SK-N-SH (cell line): ENCODE measurements at regions not wholly inside any gene's neighbourhood (a gene's known extent, or its start where the extent isn't known, plus 50 kb on each side); places are given as distances from the start of the nearest gene placed in this dataset.

ENCODE experiments used
- CTCF ChIA-PET: fragments of 300-600, 350-600 bp; formaldehyde crosslinking; extraction: SDS; loops from one replicate; lab custom pipeline; 2021; lab: Yijun Ruan, JAX
- POLR2A ChIA-PET: fragments of 350-600 bp; sonication (Branson Sonifier 250); formaldehyde crosslinking; extraction: SDS; loops from one replicate; lab custom pipeline; 2020; ENCODE audit warnings: antibody characterized with exemption, inconsistent platforms; lab: Yijun Ruan, JAX
- DNase-seq: peaks from one replicate; pipeline ENCODE4 v3.0.0; 2012
- H2AFZ ChIP-seq: fragments of 200-600 bp; sonication (generic); 2 replicates; pipeline ENCODE4 v1.8.1; 2016; ENCODE audit warnings: antibody characterized with exemption, mild to moderate bottlenecking, low read depth
- H3F3A ChIP-seq: fragments of 200-600 bp; sonication (generic); replicated peaks from 2 replicates; pipeline ENCODE3; 2016; ENCODE audit warnings: antibody characterized with exemption, mild to moderate bottlenecking; ENCODE audit not compliant: insufficient read depth
- H3K27ac ChIP-seq, 2 experiments: fragments of 200-500 bp in 1 of 2; fragments of 200-600 bp in 1 of 2; sonication (Bioruptor generic) in 1 of 2; sonication (generic), shearing (Covaris generic) in 1 of 2; 2 replicates each; pipeline versions ENCODE4 v1.5.1 to v1.6.1; 2014 to 2016; ENCODE audit warnings: low read depth in 2 of 2, inconsistent platforms in 1 of 2, low read length in 1 of 2, mild to moderate bottlenecking in 1 of 2, mixed read lengths in 1 of 2
- H3K27me3 ChIP-seq: fragments of 200-600 bp; sonication (generic), shearing (Covaris generic); 2 replicates; pipeline ENCODE4 v1.6.1; 2016; ENCODE audit warnings: mixed run types; ENCODE audit not compliant: insufficient read depth
- H3K36me3 ChIP-seq, 2 experiments: fragments of 200-500 bp in 1 of 2; fragments of 200-600 bp in 1 of 2; sonication (Bioruptor generic) in 1 of 2; sonication (generic) in 1 of 2; replicated peaks in 1 of 2; 2 replicates each; pipeline versions ENCODE3 to v1.5.1; 2014 to 2016; ENCODE audit warnings: low read length in 1 of 2, mild to moderate bottlenecking in 1 of 2; ENCODE audit not compliant: insufficient read depth in 2 of 2, control insufficient read depth in 1 of 2
- H3K4me1 ChIP-seq, 2 experiments: fragments of 200-500 bp in 1 of 2; fragments of 200-600 bp in 1 of 2; sonication (Bioruptor generic) in 1 of 2; sonication (generic), shearing (Covaris generic) in 1 of 2; 2 replicates each; pipeline versions ENCODE4 v1.5.1 to v1.6.1; 2014 to 2016; ENCODE audit warnings: low read depth in 1 of 2, low read length in 1 of 2, mixed run types in 1 of 2; ENCODE audit not compliant: insufficient read depth in 2 of 2, control insufficient read depth in 1 of 2
- H3K4me2 ChIP-seq: fragments of 200-600 bp; sonication (generic), shearing (Covaris generic); 2 replicates; pipeline ENCODE4 v1.6.1; 2017; ENCODE audit warnings: mixed run types
- H3K4me3 ChIP-seq, 2 experiments: fragments of 200-500 bp in 1 of 2; fragments of 200-600 bp in 1 of 2; sonication (Bioruptor generic) in 1 of 2; sonication (generic), shearing (Covaris generic) in 1 of 2; 2 replicates each; pipeline versions ENCODE4 v1.5.1 to v1.8.1; 2014 to 2016; ENCODE audit warnings: low read depth in 2 of 2, inconsistent platforms in 1 of 2, low read length in 1 of 2, mild to moderate bottlenecking in 1 of 2, mixed read lengths in 1 of 2, moderate library complexity in 1 of 2
- H3K79me2 ChIP-seq: fragments of 200-600 bp; sonication (generic); 2 replicates; pipeline ENCODE4 v1.8.1; 2017; ENCODE audit warnings: mild to moderate bottlenecking; ENCODE audit not compliant: insufficient read depth
- H3K9ac ChIP-seq: fragments of 200-600 bp; sonication (generic); 2 replicates; pipeline ENCODE4 v1.6.1; 2017; ENCODE audit warnings: mixed run types
- H3K9me2 ChIP-seq: fragments of 200-600 bp; sonication (generic); 2 replicates; pipeline ENCODE4 v1.6.1; 2017; ENCODE audit warnings: mixed run types
- H3K9me3 ChIP-seq: fragments of 200-600 bp; sonication (generic); 2 replicates; pipeline ENCODE4 v1.6.1; 2017; ENCODE audit warnings: mixed run types, mild to moderate bottlenecking, moderate library complexity
- H4K20me1 ChIP-seq: fragments of 200-600 bp; sonication (generic); 2 replicates; pipeline ENCODE4 v1.6.1; 2017; ENCODE audit warnings: mild to moderate bottlenecking, mixed run types; ENCODE audit not compliant: insufficient read depth
- CHD2 ChIP-seq: fragments of 150-350 bp; IDR thresholded peaks from 2 replicates; pipeline ENCODE4 v1.6.1; 2018; ENCODE audit warnings: low read length; ENCODE audit not compliant: partially characterized antibody
- ELF1 ChIP-seq: IDR thresholded peaks from 2 replicates; pipeline ENCODE4 v1.4.0; 2012
- EP300 ChIP-seq, 2 experiments: IDR thresholded peaks; 2 replicates each; pipeline versions ENCODE4 v1.4.0 to v1.6.1; 2012; ENCODE audit warnings: borderline replicate concordance in 1 of 2, low read depth in 1 of 2, low read length in 1 of 2
- EZH2phosphoT487 ChIP-seq: fragments of 200-600 bp; sonication (generic); IDR thresholded peaks from 2 replicates; pipeline ENCODE4 v1.6.1; 2017; ENCODE audit warnings: low read depth, mixed run types, mild to moderate bottlenecking, antibody characterized with exemption, moderate library complexity, borderline replicate concordance
- FOSL2 ChIP-seq: IDR thresholded peaks from 2 replicates; pipeline ENCODE4 v1.4.0; 2012; ENCODE audit warnings: low read depth, mild to moderate bottlenecking, moderate library complexity, borderline replicate concordance
- FOXM1 ChIP-seq: IDR thresholded peaks from 2 replicates; pipeline ENCODE4 v1.4.0; 2012; ENCODE audit warnings: low read depth, mild to moderate bottlenecking
- GATA2 ChIP-seq: sonication (generic); formaldehyde crosslinking; IDR thresholded peaks from 2 replicates; pipeline ENCODE4 v1.5.0; 2020; ENCODE audit warnings: mild to moderate bottlenecking, missing genetic modification reagents
- MXI1 ChIP-seq: IDR thresholded peaks from 2 replicates; pipeline ENCODE4 v1.6.1; 2012; ENCODE audit warnings: mild to moderate bottlenecking, low read depth, low read length, improper control_type of control experiment
- NRF1 ChIP-seq: IDR thresholded peaks from 2 replicates; pipeline ENCODE4 v1.6.1; 2012; ENCODE audit warnings: low read depth, mild to moderate bottlenecking, low read length
- RCOR1 ChIP-seq: fragments of 150-350 bp; IDR thresholded peaks from 2 replicates; pipeline ENCODE4 v1.6.1; 2017; ENCODE audit warnings: antibody characterized with exemption, low read length
- RXRA ChIP-seq: IDR thresholded peaks from 2 replicates; pipeline ENCODE4 v1.4.0; 2012; ENCODE audit warnings: low read depth, mild to moderate bottlenecking, borderline replicate concordance
- SIN3A ChIP-seq: IDR thresholded peaks from 2 replicates; pipeline ENCODE4 v1.6.1; 2012; ENCODE audit warnings: low read depth, mild to moderate bottlenecking, low read length, moderate library complexity, borderline replicate concordance
- TEAD4 ChIP-seq: IDR thresholded peaks from 2 replicates; pipeline ENCODE4 v1.4.0; 2012; ENCODE audit warnings: mild to moderate bottlenecking, borderline replicate concordance; ENCODE audit not compliant: insufficient read depth
- WGBS: methylation state at CpG from one replicate; pipeline ENCODE4 v1.1.6; 2017; ENCODE audit warnings: low lambda C conversion rate; 5-methylcytosine and 5-hydroxymethylcytosine counted together
- TF ChIP-seq, protein P1 (sequence below): IDR thresholded peaks from 2 replicates; pipeline ENCODE4 v1.4.0; 2012; ENCODE audit warnings: low read depth, borderline replicate concordance
- TF ChIP-seq, protein P2 (sequence below): IDR thresholded peaks from 2 replicates; pipeline ENCODE4 v1.4.0; 2012; ENCODE audit warnings: low read depth
- TF ChIP-seq, protein P3 (sequence below): fragments of 150-350 bp; IDR thresholded peaks from 2 replicates; pipeline ENCODE4 v1.6.1; 2017; ENCODE audit warnings: antibody characterized with exemption, low read length, low read depth, borderline replicate concordance
- TF ChIP-seq, protein P4 (sequence below): IDR thresholded peaks from 2 replicates; pipeline ENCODE4 v1.6.1; 2012; ENCODE audit warnings: mild to moderate bottlenecking, low read depth, low read length, moderate library complexity
- TF ChIP-seq, protein P5 (sequence below): IDR thresholded peaks from 2 replicates; pipeline ENCODE4 v1.4.0; 2012; ENCODE audit warnings: low read depth, borderline replicate concordance
- TF ChIP-seq, protein P6 (sequence below): IDR thresholded peaks from 2 replicates; pipeline ENCODE4; 2012

DNA sequence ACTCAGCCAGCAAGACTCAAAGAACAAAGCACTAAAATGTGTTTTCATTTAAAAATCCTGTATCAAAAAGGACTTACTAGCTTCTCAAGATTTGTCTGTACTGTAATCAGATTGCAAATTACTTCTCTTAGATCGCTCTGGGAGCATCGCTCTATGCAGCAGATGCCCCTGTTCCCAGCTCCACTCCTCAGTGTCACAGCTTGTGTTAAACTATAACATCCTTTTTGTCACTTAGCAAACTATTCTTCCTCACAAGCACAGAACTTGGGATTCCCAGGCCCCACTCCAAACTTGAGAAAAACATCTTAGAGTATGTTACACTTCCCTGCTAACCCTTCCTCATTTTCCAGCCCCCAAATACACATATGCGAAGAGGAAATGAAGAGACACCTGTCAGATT lies 85.1 kb upstream of the CHRM3 start:
- POLR2A ChIA-PET = no interaction called here
- 62% methylated on average over 3 of the region's 3 CpGs for WGBS
- Histone ChIP-seq H3K9ac (no peak overlapping the region), H3K27ac (no peak overlapping the region), H3F3A (no peaks in the 10 kb centered on the region), H3K4me3 (no peak overlapping the region), H3K9me2 (no peaks in the 10 kb centered on the region), H3K4me2 (no peak overlapping the region)
- TF ChIP-seq RCOR1 (no peak), EP300 (IDR thresholded peaks at IDR 0.05; ENCODE audit: borderline replicate concordance in 1 of 2, low read depth in 1 of 2, low read length in 1 of 2) (no peak)
- TF ChIP-seq, protein P1, sequence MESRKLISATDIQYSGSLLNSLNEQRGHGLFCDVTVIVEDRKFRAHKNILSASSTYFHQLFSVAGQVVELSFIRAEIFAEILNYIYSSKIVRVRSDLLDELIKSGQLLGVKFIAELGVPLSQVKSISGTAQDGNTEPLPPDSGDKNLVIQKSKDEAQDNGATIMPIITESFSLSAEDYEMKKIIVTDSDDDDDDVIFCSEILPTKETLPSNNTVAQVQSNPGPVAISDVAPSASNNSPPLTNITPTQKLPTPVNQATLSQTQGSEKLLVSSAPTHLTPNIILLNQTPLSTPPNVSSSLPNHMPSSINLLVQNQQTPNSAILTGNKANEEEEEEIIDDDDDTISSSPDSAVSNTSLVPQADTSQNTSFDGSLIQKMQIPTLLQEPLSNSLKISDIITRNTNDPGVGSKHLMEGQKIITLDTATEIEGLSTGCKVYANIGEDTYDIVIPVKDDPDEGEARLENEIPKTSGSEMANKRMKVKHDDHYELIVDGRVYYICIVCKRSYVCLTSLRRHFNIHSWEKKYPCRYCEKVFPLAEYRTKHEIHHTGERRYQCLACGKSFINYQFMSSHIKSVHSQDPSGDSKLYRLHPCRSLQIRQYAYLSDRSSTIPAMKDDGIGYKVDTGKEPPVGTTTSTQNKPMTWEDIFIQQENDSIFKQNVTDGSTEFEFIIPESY = no peak
- TF ChIP-seq, all 33 proteins: peak for 0
- H3K36me3 ChIP-seq = no peaks in the 10 kb centered on the region
- CTCF ChIA-PET = no interaction called here
- DNase-seq = no peak
- H4K20me1 ChIP-seq = no peaks in the 10 kb centered on the region
- no peaks in the 10 kb centered on the region for H3K9me3 ChIP-seq
- no peaks in the 10 kb centered on the region for H3K27me3 ChIP-seq
- no peaks in the 10 kb centered on the region for H3K79me2 ChIP-seq
- H2AFZ ChIP-seq = no peak overlapping the region
- peaks cover 0 to 6% of the 10 kb centered on the region in 2 experiments; a peak in 2 of 4 replicates for H3K4me1 ChIP-seq

DNA sequence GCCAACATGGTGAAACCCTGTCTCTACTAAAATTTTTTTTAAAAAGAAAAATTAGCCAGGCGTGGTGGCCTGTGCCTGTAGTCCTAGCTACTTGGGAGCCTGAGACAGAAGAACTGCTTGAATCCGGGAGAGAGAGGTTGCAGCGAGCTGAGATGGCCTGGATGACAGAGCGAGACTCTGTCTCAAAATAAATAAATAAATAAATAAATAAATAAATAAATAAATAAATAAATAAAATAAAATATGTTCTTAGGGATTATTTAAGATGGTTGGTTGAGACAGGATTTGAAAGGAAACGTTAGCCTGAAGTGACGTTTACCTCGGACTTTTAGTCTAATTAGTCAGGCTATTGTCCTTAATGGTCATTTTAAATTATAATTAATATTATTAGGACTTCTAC lies 88.5 kb upstream of the CHRM3 start:
- WGBS = 57% methylated on average over 7 of the region's 7 CpGs
- Histone ChIP-seq H3K4me1 (peaks cover 0 to 4% of the 10 kb centered on the region in 2 experiments; a peak in 1 of 4 replicates), H3K79me2 (no peaks in the 10 kb centered on the region), H3K27ac (no peak overlapping the region), H3F3A (no peaks in the 10 kb centered on the region), H3K27me3 (no peaks in the 10 kb centered on the region), H3K9me3 (no peaks in the 10 kb centered on the region), H3K36me3 (no peaks in the 10 kb centered on the region), H3K4me2 (no peak overlapping the region), H4K20me1 (no peaks in the 10 kb centered on the region), H3K9ac (no peak overlapping the region), H3K4me3 (no peak overlapping the region), H2AFZ (no peak overlapping the region), H3K9me2 (no peaks in the 10 kb centered on the region)
- no peak for DNase-seq
- CTCF ChIA-PET = no interaction called here
- POLR2A ChIA-PET = no interaction called here
- TF ChIP-seq EP300 (IDR thresholded peaks at IDR 0.05; ENCODE audit: borderline replicate concordance in 1 of 2, low read depth in 1 of 2, low read length in 1 of 2) = no peak
- no peak for TF ChIP-seq RXRA
- no peak for TF ChIP-seq FOSL2
- TF ChIP-seq, protein P2, sequence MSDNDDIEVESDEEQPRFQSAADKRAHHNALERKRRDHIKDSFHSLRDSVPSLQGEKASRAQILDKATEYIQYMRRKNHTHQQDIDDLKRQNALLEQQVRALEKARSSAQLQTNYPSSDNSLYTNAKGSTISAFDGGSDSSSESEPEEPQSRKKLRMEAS = no peak
- TF ChIP-seq, protein P3, sequence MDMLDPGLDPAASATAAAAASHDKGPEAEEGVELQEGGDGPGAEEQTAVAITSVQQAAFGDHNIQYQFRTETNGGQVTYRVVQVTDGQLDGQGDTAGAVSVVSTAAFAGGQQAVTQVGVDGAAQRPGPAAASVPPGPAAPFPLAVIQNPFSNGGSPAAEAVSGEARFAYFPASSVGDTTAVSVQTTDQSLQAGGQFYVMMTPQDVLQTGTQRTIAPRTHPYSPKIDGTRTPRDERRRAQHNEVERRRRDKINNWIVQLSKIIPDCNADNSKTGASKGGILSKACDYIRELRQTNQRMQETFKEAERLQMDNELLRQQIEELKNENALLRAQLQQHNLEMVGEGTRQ = no peak
- TF ChIP-seq SIN3A = no peak
- TF ChIP-seq, protein P4, sequence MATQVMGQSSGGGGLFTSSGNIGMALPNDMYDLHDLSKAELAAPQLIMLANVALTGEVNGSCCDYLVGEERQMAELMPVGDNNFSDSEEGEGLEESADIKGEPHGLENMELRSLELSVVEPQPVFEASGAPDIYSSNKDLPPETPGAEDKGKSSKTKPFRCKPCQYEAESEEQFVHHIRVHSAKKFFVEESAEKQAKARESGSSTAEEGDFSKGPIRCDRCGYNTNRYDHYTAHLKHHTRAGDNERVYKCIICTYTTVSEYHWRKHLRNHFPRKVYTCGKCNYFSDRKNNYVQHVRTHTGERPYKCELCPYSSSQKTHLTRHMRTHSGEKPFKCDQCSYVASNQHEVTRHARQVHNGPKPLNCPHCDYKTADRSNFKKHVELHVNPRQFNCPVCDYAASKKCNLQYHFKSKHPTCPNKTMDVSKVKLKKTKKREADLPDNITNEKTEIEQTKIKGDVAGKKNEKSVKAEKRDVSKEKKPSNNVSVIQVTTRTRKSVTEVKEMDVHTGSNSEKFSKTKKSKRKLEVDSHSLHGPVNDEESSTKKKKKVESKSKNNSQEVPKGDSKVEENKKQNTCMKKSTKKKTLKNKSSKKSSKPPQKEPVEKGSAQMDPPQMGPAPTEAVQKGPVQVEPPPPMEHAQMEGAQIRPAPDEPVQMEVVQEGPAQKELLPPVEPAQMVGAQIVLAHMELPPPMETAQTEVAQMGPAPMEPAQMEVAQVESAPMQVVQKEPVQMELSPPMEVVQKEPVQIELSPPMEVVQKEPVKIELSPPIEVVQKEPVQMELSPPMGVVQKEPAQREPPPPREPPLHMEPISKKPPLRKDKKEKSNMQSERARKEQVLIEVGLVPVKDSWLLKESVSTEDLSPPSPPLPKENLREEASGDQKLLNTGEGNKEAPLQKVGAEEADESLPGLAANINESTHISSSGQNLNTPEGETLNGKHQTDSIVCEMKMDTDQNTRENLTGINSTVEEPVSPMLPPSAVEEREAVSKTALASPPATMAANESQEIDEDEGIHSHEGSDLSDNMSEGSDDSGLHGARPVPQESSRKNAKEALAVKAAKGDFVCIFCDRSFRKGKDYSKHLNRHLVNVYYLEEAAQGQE = no peak
- no peak for TF ChIP-seq GATA2
- TF ChIP-seq, protein P5, sequence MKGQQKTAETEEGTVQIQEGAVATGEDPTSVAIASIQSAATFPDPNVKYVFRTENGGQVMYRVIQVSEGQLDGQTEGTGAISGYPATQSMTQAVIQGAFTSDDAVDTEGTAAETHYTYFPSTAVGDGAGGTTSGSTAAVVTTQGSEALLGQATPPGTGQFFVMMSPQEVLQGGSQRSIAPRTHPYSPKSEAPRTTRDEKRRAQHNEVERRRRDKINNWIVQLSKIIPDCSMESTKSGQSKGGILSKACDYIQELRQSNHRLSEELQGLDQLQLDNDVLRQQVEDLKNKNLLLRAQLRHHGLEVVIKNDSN = no peak
- TF ChIP-seq, protein P6, sequence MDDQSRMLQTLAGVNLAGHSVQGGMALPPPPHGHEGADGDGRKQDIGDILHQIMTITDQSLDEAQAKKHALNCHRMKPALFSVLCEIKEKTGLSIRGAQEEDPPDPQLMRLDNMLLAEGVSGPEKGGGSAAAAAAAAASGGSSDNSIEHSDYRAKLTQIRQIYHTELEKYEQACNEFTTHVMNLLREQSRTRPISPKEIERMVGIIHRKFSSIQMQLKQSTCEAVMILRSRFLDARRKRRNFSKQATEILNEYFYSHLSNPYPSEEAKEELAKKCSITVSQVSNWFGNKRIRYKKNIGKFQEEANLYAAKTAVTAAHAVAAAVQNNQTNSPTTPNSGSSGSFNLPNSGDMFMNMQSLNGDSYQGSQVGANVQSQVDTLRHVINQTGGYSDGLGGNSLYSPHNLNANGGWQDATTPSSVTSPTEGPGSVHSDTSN = no peak
- no peak for TF ChIP-seq TEAD4
- no peak for TF ChIP-seq MXI1
- TF ChIP-seq NRF1 = no peak
- no peak for TF ChIP-seq FOXM1
- no peak for TF ChIP-seq CHD2
- TF ChIP-seq EZH2phosphoT487 = no peak
- TF ChIP-seq ELF1 = no peak
- no peak for TF ChIP-seq RCOR1
